ENCODE measurements at regions not wholly inside any gene's neighbourhood (a gene's known extent, or its start where the extent isn't known, plus 50 kb on each side); places are given as distances from the start of the nearest gene placed in this dataset.
A peak's percentile ranks its signal among the peaks of the same experiment; 100 is the strongest.

- no peak for DNase-seq
These were observed 145.4 kb upstream of the CNR1 start for GRCh38 chr6:88311561-88311960.

GRCh38 chr6:88304520-88304919 lies 138.4 kb upstream of the CNR1 start:
- no peak for DNase-seq

GRCh38 chr6:88302769-88303225 lies 136.7 kb upstream of the CNR1 start:
- no peak for DNase-seq

DNA sequence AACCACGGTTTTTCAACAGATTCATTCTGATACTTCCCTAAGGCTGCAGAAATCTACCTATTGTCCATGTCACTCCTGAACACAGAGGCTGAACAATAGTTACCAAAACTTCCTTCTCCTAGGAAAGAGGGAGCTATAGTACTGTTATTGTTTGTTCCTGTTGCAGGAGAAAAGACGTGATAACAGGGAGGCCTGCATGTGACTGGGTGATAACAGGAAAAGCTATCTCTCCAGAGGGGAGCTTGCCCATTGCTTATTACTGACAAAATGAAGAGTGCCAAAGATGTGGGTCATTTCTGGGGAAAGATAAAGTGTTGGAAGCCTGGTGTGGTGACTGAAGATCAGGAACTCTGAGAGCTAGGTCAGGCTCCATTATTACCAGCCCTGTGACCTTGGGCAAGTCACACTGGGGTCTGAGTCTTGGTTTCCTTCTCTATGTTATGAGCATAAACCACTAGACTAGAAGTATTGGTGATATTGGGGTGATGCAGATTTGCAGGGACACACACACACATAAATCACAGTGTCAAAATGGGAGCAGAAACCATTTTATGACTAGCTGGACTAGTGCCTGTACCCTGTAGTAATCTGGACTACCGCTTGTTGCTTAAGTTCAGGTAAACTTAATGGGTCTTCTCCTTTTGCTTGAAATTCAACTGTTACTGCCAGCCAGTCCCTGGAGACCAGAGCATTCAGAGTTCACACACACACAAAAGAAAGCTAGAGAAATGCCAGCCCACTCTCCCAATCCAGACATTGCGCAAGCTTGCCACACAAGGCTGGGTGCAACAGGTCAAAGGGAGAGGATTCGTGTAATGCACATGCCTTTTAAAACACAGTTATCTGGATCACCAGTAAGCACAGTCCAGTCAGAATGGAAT lies 136.0 kb upstream of the CNR1 start:
- DNase-seq = no peak

GRCh38 chr6:88301256-88301655 lies 135.1 kb upstream of the CNR1 start:
- DNase-seq = no peak

DNA sequence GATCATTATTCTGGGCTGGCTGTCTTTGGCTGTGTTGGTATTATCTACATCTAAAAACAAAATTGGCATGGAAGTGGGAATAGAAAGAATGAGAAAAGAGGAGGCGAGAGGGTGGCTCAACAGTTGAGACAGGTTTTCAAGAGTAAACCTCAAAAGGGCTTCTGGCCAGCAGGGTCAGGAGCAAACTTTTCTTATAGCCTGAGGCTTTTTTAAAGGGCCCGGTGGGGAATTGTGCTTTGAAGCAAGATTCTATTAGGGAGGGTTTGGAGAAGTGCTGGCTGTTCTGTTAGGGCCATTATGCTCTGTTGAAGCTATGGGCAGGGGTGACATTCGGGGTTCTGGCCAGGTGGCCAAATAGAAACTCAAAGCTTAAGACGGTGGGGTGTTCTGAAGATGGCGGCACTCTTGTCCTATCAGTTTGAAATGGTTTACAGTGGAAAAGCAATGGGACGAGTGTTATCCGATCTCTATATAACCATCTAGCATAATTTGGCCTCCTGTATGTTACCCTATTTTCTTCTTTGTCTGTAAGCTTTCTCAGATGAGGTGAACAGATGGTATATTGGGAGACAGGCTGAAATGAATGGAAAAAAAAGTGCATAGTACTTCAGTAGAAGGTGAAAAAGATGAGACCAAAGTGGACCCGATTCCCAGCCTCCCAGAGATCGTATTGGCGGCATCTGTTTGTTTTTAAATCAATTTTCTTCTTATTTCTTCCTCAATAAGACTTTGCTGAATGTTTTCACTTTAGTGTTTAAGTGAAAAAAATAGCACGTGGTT lies 132.1 kb upstream of the CNR1 start:
- DNase-seq = no peak

GRCh38 chr6:88296694-88297093 lies 130.5 kb upstream of the CNR1 start:
- no peak for DNase-seq

DNA sequence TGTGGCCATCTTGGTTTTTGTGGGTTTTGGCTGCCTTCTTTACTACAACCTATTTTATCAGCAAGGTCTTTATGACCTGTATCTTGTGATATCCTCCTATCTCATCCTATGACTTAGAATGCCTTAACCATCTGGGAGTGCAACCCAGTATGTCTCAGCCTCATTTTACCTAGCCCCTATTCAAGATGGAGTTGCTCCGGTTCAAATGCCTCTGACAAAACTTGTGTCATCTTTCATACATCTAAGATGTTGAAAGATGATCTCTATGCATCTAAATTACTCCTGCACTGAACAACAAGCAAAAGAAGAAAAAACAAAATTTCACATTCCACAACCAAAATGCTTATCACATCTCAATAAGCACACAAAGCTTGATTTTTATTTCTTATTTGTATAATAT lies 129.5 kb upstream of the CNR1 start:
- no peak for DNase-seq

GRCh38 chr6:88294702-88295101 lies 128.6 kb upstream of the CNR1 start:
- no peak for DNase-seq

DNA sequence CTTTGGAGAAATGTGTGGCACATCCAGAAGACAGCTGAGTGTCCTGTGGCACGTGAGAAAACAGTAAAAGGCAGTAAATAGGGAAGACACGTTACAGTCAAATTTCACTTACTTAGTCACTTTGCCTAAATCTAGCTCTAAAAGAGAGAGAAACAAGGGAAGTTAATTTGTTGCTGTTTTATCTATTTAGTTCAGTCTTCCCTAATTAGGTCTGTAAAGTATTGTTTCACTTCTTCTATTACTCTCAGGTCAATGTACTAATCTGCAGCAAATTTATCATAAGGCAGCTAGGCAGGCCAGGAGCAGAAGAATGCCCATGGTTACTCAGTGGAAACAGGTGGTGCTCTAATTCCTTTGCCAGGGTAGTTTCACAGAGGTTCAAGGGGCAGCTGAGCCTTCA lies 124.3 kb upstream of the CNR1 start:
- DNase-seq = no peak

DNA sequence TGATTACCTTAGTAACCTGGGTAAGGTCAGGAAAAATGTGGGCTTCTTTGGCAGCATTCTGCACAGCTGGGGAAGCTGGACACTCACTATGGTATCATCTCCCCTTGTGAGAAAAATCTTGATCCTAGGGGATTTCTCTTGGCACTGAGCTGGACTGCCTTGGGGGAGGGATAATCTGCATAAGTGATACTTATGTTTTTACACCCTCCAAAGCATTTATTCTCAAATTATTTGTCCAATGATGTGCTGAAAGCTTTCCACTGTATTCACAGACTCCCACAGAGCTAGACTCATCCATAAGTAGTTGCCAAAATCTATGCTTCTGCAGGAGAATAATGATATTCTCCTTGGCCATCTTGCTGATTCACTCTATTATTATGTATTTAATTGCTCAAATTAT lies 121.5 kb upstream of the CNR1 start:
- DNase-seq = no peak

- no peak for DNase-seq
These were observed 110.2 kb upstream of the CNR1 start for GRCh38 chr6:88276331-88276730.

DNA sequence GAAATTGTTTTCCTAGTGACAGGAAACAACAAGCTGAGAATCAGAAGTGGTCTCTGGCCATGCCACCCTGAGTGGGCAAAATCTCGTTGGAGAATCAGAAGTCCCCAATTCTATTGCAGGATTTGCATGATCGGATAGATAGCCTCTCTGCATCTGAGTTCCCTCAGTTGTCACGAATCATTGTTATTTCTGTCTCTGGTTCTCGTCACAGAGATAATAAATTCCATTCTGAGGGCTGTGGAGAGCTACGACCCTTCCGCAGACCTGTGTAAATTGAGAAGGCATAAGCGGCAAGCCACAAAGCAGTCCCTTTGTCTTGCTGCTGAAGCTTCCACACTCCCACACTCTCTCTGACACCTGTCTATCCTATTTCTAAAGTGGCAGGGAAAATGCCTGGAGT lies 102.4 kb upstream of the CNR1 start:
- no peak for DNase-seq

GRCh38 chr6:88266126-88266525 lies 100.0 kb upstream of the CNR1 start:
- DNase-seq = no peak

DNA sequence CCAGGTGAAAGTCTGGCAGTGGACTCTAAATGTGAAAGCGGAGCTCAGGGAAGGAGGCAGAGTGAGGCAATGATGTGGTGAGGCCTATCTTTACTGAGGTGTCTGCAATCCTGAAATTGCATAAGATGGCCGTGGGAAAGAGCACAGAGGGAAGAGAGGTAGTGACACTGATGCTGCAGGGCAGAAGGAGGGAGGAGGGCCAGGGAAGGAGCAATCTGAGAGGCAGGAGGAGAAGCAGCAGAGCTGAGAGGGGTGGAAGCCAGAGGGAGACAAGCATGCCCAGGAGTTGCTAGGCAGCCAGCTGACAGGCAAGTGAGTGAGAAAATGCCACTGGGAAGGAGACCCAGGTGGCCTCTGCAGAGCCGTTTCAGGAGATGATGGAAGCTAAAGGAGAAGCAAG lies 97.4 kb upstream of the CNR1 start:
- DNase-seq = no peak

- no peak for DNase-seq
These were observed 96.2 kb upstream of the CNR1 start for GRCh38 chr6:88262332-88262731.

DNA sequence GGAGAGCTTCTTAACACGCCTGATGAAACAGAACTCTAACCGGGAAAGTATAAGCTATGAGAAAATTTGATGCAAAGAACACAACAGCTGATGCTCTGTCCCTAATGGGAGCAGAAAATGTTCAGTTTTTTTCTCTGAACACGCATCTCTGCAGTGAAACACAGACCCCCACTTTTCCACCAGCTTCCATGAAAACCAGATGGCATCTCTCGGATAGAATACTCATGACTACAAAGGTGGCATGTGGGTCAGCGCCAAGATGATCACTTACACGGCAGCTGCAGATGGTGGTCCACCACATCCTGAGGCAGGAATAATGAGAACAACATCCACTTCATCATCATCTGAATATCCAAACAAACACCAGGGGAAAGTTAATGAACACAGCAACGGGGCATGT lies 85.2 kb upstream of the CNR1 start:
- no peak for DNase-seq

DNA sequence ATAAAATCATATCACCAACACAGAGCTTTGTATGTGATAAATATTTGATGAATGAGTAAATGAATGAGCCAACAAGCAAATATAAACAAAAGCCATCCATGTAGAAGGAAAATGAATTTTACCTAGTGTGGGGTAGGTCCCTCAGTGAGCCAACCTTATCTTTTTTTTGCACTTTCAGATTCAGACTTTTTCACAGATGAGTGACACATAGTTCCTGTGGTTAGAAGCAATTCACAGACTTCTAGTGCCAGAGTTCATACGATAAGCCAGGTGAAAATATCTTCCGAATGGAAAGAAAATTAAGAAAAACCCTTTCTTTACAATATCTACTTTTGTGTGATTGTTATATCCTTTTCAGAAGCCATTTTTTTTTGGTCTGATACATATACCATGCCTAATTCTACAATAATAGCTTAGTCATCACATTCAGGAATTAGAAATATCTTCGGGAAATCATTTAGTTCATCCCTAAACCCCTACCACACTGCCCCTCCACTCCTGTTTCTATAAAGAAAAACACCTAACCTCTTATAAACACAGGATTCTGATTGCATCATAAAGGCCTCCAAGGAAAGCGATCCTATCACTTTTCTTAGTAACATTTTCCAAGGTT lies 82.7 kb upstream of the CNR1 start:
- no peak for DNase-seq

GRCh38 chr6:88246654-88247053 lies 80.5 kb upstream of the CNR1 start:
- DNase-seq = no peak

- DNase-seq = no peak
These were observed 78.6 kb upstream of the CNR1 start for GRCh38 chr6:88244721-88245120.

- no peak for DNase-seq
These were observed 72.8 kb upstream of the CNR1 start for GRCh38 chr6:88238901-88239300.

GRCh38 chr6:88238065-88238464 lies 71.9 kb upstream of the CNR1 start:
- peak in 1 of 5 experiments; percentile 19 for DNase-seq

- DNase-seq = no peak
These were observed 70.6 kb upstream of the CNR1 start for GRCh38 chr6:88236612-88237360.

All from T-helper 2 cell (primary cell).